Lower leg skin (tissue), 3 donors: ENCODE measurements at regions not wholly inside any gene's neighbourhood (a gene's known extent, or its start where the extent isn't known, plus 50 kb on each side); places are given as distances from the start of the nearest gene placed in this dataset.

ENCODE experiments used
- POLR2A ChIP-seq, 2 donors: fragments of 450-650 bp; IDR thresholded peaks; one replicate each; pipeline ENCODE4 v1.6.1; 2016 to 2017; ENCODE audit warnings: antibody characterized with exemption in 2 of 2, mild to moderate bottlenecking in 1 of 2, moderate library complexity in 1 of 2
- TF ChIP-seq, protein P1 (sequence below), 3 donors: fragments of 450-650 bp; IDR thresholded peaks; one replicate each; pipeline ENCODE4 v1.5.1; 2016; ENCODE audit warnings: antibody characterized with exemption in 3 of 3, mild to moderate bottlenecking in 3 of 3, moderate library complexity in 2 of 3

DNA sequence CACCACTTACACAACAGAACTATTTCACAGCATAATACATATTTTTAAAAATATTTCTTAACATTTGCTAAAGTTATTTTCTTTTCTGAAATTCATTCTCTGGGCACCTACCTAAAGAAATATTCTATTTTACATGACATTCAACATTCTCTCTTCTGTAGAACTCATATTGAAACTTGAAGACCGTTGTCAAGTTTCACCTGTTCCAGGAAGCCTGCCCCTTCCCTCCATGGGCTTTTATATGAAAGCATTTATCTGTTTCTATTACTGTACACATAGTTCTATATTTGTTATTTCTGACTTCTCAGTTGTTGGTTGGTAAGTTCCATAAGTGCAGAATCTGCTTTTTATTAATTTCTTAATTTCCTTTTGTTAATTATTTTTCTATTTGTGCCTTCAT is 204.3 kb upstream of the ALCAM start:
- TF ChIP-seq, protein P1, sequence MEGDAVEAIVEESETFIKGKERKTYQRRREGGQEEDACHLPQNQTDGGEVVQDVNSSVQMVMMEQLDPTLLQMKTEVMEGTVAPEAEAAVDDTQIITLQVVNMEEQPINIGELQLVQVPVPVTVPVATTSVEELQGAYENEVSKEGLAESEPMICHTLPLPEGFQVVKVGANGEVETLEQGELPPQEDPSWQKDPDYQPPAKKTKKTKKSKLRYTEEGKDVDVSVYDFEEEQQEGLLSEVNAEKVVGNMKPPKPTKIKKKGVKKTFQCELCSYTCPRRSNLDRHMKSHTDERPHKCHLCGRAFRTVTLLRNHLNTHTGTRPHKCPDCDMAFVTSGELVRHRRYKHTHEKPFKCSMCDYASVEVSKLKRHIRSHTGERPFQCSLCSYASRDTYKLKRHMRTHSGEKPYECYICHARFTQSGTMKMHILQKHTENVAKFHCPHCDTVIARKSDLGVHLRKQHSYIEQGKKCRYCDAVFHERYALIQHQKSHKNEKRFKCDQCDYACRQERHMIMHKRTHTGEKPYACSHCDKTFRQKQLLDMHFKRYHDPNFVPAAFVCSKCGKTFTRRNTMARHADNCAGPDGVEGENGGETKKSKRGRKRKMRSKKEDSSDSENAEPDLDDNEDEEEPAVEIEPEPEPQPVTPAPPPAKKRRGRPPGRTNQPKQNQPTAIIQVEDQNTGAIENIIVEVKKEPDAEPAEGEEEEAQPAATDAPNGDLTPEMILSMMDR (IDR thresholded peaks at IDR 0.05) = no peak
- no peak for TF ChIP-seq POLR2A (IDR thresholded peaks at IDR 0.05)
